PC-3 (cell line): ENCODE measurements at regions not wholly inside any gene's neighbourhood (a gene's known extent, or its start where the extent isn't known, plus 50 kb on each side); places are given as distances from the start of the nearest gene placed in this dataset.

Experiments used
- ATAC-seq: fragments of 200-7000 bp; cut with Tn5 transposase; 2 replicates; pipeline ENCODE4 v1.9.1; 2020; ENCODE audit warnings: mild to moderate bottlenecking, moderate library complexity
- BruUV-seq: library from RNA; stranded (reverse); fragments of 400-500 nt; replicated peaks from 2 replicates; lab custom pipeline; 2021; lab: Mats Ljungman, UMichigan
- CTCF ChIA-PET: fragments of 300-600 bp; sonication (Branson Sonifier 250); formaldehyde crosslinking; loops from one replicate; lab custom pipeline; 2022; ENCODE audit warnings: antibody characterized with exemption; lab: Charles Lee
- POLR2A ChIA-PET: fragments of 300-600 bp; sonication (Branson Sonifier 250); formaldehyde crosslinking; loops from one replicate; lab custom pipeline; 2022; ENCODE audit warnings: antibody characterized with exemption; ENCODE audit not compliant: unreplicated experiment; lab: Charles Lee
- DNase-seq: peaks from one replicate; pipeline ENCODE4 v3.0.0-alpha.2; 2015
- H2AFZ ChIP-seq: fragments of 300-600 bp; sonication (generic); 2 replicates; pipeline ENCODE4 v1.6.0; 2016; ENCODE audit warnings: antibody characterized with exemption, low read length
- H3F3A ChIP-seq: fragments of 300-600 bp; sonication (generic); one replicate; pipeline ENCODE4 v1.6.0; 2017; ENCODE audit warnings: antibody characterized with exemption, low read length, control low read depth, mild to moderate bottlenecking; ENCODE audit not compliant: unreplicated experiment
- H3K27ac ChIP-seq: fragments of 300-600 bp; sonication (generic); 2 replicates; pipeline ENCODE4 v1.5.1; 2016; ENCODE audit warnings: mild to moderate bottlenecking, low read length
- H3K27me3 ChIP-seq: fragments of 300-600 bp; sonication (generic); 2 replicates; pipeline ENCODE4 v1.6.1; 2016; ENCODE audit warnings: low read length, mixed read lengths
- H3K36me3 ChIP-seq: fragments of 300-600 bp; sonication (generic); 2 replicates; pipeline ENCODE4 v1.6.1; 2016; ENCODE audit warnings: low read depth, mixed run types, low read length, mixed read lengths
- H3K4me1 ChIP-seq: fragments of 300-600 bp; sonication (generic); 2 replicates; pipeline ENCODE4 v1.5.1; 2016; ENCODE audit warnings: low read length; ENCODE audit not compliant: insufficient read depth
- H3K4me2 ChIP-seq: fragments of 300-600 bp; sonication (generic); 2 replicates; pipeline ENCODE4 v1.6.0; 2016; ENCODE audit warnings: low read length
- H3K4me3 ChIP-seq: fragments of 300-600 bp; sonication (generic); 2 replicates; pipeline ENCODE4 v1.5.1; 2016; ENCODE audit warnings: mild to moderate bottlenecking, low read length, mixed read lengths
- H3K79me2 ChIP-seq: fragments of 300-600 bp; sonication (generic); 2 replicates; pipeline ENCODE4 v1.6.1; 2017; ENCODE audit warnings: low read length, mixed read lengths
- H3K9ac ChIP-seq: fragments of 300-600 bp; sonication (generic); 2 replicates; pipeline ENCODE4 v1.6.0; 2016; ENCODE audit warnings: mild to moderate bottlenecking, low read length
- H3K9me2 ChIP-seq: fragments of 300-600 bp; sonication (generic); replicated peaks from 2 replicates; pipeline ENCODE4 v1.6.1; 2016; ENCODE audit warnings: mixed run types, low read length, mixed read lengths
- H3K9me3 ChIP-seq: fragments of 300-600 bp; sonication (generic); 2 replicates; pipeline ENCODE4 v1.6.1; 2016; ENCODE audit warnings: low read length, mixed read lengths
- H4K20me1 ChIP-seq: fragments of 300-600 bp; sonication (generic); 2 replicates; pipeline ENCODE4 v1.6.1; 2016; ENCODE audit warnings: low read length, mixed read lengths
- CTCF ChIP-seq: fragments of 300-600 bp; sonication (generic); conservative IDR thresholded peaks from 2 replicates; pipeline ENCODE4 v1.5.1; 2017; ENCODE audit warnings: antibody characterized with exemption, low read depth, mild to moderate bottlenecking, low read length
- EZH2 ChIP-seq: fragments of 300-600 bp; sonication (generic); IDR thresholded peaks from one replicate; pipeline ENCODE4 v1.6.1; 2017; ENCODE audit warnings: antibody characterized with exemption, mild to moderate bottlenecking, low read length; ENCODE audit not compliant: unreplicated experiment
- EZH2phosphoT487 ChIP-seq: fragments of 300-600 bp; sonication (generic); IDR thresholded peaks from 2 replicates; pipeline ENCODE4 v1.6.1; 2018; ENCODE audit warnings: mild to moderate bottlenecking, antibody characterized with exemption, low read length, borderline replicate concordance
- intact Hi-C: fragments of 100-400 bp; cut with micrococcal nuclease; formaldehyde crosslinking; loops from 2 replicates; pipeline ENCODE4 v1.9.0; 2023

- Histone ChIP-seq H3K4me3 (peak overlapping the region; percentile 42; the same call in 1 of the 2 replicates), H3K9me3 (no peaks in the 10 kb centered on the region), H3K79me2 (no peaks in the 10 kb centered on the region), H3K4me1 (peaks cover 9% of the 10 kb centered on the region; the same call in 1 of the 2 replicates), H3K27me3 (no peaks in the 10 kb centered on the region), H2AFZ (peak overlapping the region; percentile 75), H3K9me2 (no peaks in the 10 kb centered on the region), H3K4me2 (peak overlapping the region; percentile 78), H3K36me3 (no peaks in the 10 kb centered on the region), H4K20me1 (no peaks in the 10 kb centered on the region), H3F3A (no peaks in the 10 kb centered on the region), H3K9ac (no peak overlapping the region), H3K27ac (no peak overlapping the region)
- POLR2A ChIA-PET: interaction anchor here (0.6 to 0.8 kb wide), 2 partner anchors 124 to 176 kb away, joined by 3 to 7 read pairs; no protein-coding TSS in a partner anchor
- peak; percentile 93 for ATAC-seq
- BruUV-seq: no TSS peak
- CTCF ChIA-PET: interaction anchor here (1.3 kb wide), 1 partner anchor 50 kb away, joined by 7 read pairs; no protein-coding TSS in a partner anchor
- intact Hi-C loops: no loop called here
- DNase-seq: peak; percentile 65
- TF ChIP-seq EZH2phosphoT487: no peak
- TF ChIP-seq EZH2: no peak
- no peak for TF ChIP-seq CTCF
Measured at GRCh38 chr3:194265505-194265892, 85.6 kb downstream of the CPN2 start.

- DNase-seq (no peak), ATAC-seq (peak; percentile 31)
- H2AFZ ChIP-seq: peak overlapping the region; percentile 75; the same call in 1 of the 2 replicates
- H3K27me3 ChIP-seq: no peaks in the 10 kb centered on the region
- no peak overlapping the region for H3K27ac ChIP-seq
- H3K9me2 ChIP-seq: no peaks in the 10 kb centered on the region
- H4K20me1 ChIP-seq: no peaks in the 10 kb centered on the region
- no peaks in the 10 kb centered on the region for H3K9me3 ChIP-seq
- peak overlapping the region; percentile 42; the same call in 1 of the 2 replicates for H3K4me3 ChIP-seq
- no peak overlapping the region for H3K9ac ChIP-seq
- H3K4me1 ChIP-seq: peaks cover 9% of the 10 kb centered on the region; the same call in 1 of the 2 replicates
- no peaks in the 10 kb centered on the region for H3K36me3 ChIP-seq
- H3K79me2 ChIP-seq: no peaks in the 10 kb centered on the region
- intact Hi-C loops: no loop called here
- TF ChIP-seq EZH2: no peak
- TF ChIP-seq EZH2phosphoT487: no peak
- TF ChIP-seq CTCF: no peak
- no TSS peak for BruUV-seq
- H3F3A ChIP-seq: no peaks in the 10 kb centered on the region
- CTCF ChIA-PET: interaction anchor here (1.3 kb wide), 1 partner anchor 49 kb away, joined by 7 read pairs; no protein-coding TSS in a partner anchor
- peak overlapping the region; percentile 78 for H3K4me2 ChIP-seq
- POLR2A ChIA-PET: interaction anchor here (0.6 to 0.8 kb wide), 2 partner anchors 125 to 177 kb away, joined by 3 to 7 read pairs; no protein-coding TSS in a partner anchor
Measured at GRCh38 chr3:194265996-194266964, 84.8 kb downstream of the CPN2 start.
